IPS DF 6.9 (cell line): ENCODE measurements at regions not wholly inside any gene's neighbourhood (a gene's known extent, or its start where the extent isn't known, plus 50 kb on each side); places are given as distances from the start of the nearest gene placed in this dataset.
"Not testable (repeated sequence)": the region's sequence is repeated elsewhere in the genome, so short reads cannot be mapped to it uniquely, and the experiment has no call there.

Experiments used
- DNase-seq: peaks from one replicate; pipeline ENCODE4 v3.0.0-alpha.2; 2013; ENCODE audit warnings: low read depth, low spot score
- H3K27ac ChIP-seq: one replicate; pipeline ENCODE4 v1.5.1; 2013; ENCODE audit warnings: low read length, control low read depth
- H3K27me3 ChIP-seq: 2 replicates; pipeline ENCODE4 v1.6.1; 2013; ENCODE audit warnings: mild to moderate bottlenecking, low read length; ENCODE audit not compliant: control insufficient read depth, insufficient read depth
- H3K36me3 ChIP-seq: 2 replicates; pipeline ENCODE4 v1.6.1; 2013; ENCODE audit warnings: low read length; ENCODE audit not compliant: control insufficient read depth, insufficient read depth
- H3K4me1 ChIP-seq: 2 replicates; pipeline ENCODE4 v1.6.1; 2013; ENCODE audit warnings: low read length; ENCODE audit not compliant: control insufficient read depth, insufficient read depth
- H3K4me3 ChIP-seq: 2 replicates; pipeline ENCODE4 v1.5.1; 2013; ENCODE audit warnings: mild to moderate bottlenecking, low read length
- H3K9me3 ChIP-seq: 2 replicates; pipeline ENCODE4 v1.6.1; 2013; ENCODE audit warnings: low read length, inconsistent platforms; ENCODE audit not compliant: control insufficient read depth, insufficient read depth
- WGBS: extraction: QIAGEN DNeasy Blood & Tissue Kit; methylation state at CpG from one replicate; pipeline ENCODE4 v1.1.7; 2013; ENCODE audit warnings: mixed read lengths, missing lambda C conversion rate; ENCODE audit not compliant: insufficient read length, insufficient coverage; 5-methylcytosine and 5-hydroxymethylcytosine counted together

- not testable (repeated sequence) for H3K4me3 ChIP-seq, H3K4me1 ChIP-seq, H3K27me3 ChIP-seq, H3K36me3 ChIP-seq, H3K27ac ChIP-seq, H3K9me3 ChIP-seq
- peak; percentile 13 for DNase-seq
- no CpG with 5 or more reads among the region's 6 CpGs for WGBS
These were observed 100.8 kb downstream of the ALG10 start for GRCh38 chr12:34123092-34123491.

GRCh38 chr12:34124608-34125007 lies 102.3 kb downstream of the ALG10 start:
- Histone ChIP-seq H3K27ac (no peak overlapping the region), H3K27me3 (no peaks in the 10 kb centered on the region), H3K9me3 (peaks cover 6% of the 10 kb centered on the region), H3K4me1 (no peaks in the 10 kb centered on the region), H3K4me3 (no peak overlapping the region), H3K36me3 (no peaks in the 10 kb centered on the region)
- no CpG with 5 or more reads among the region's 8 CpGs for WGBS
- DNase-seq, result no peak

- no peaks in the 10 kb centered on the region for H3K27me3 ChIP-seq
- no peak for DNase-seq
- H3K27ac ChIP-seq, result no peak overlapping the region
- WGBS, result no CpG with 5 or more reads among the region's 9 CpGs
- H3K4me1 ChIP-seq, result no peaks in the 10 kb centered on the region
- peaks cover 6% of the 10 kb centered on the region for H3K9me3 ChIP-seq
- no peak overlapping the region for H3K4me3 ChIP-seq
- H3K36me3 ChIP-seq, result no peaks in the 10 kb centered on the region
These were observed 103.9 kb downstream of the ALG10 start for GRCh38 chr12:34126239-34126641.

- Histone ChIP-seq H3K36me3 (no peaks in the 10 kb centered on the region), H3K4me3 (no peak overlapping the region), H3K9me3 (peaks cover 6% of the 10 kb centered on the region), H3K4me1 (no peaks in the 10 kb centered on the region), H3K27ac (no peak overlapping the region), H3K27me3 (no peaks in the 10 kb centered on the region)
- WGBS, result no CpG with 5 or more reads among the region's 1 CpG
- no peak for DNase-seq
These were observed 104.5 kb downstream of the ALG10 start for GRCh38 chr12:34126805-34127204.

GRCh38 chr12:34127379-34127778 lies 105.1 kb downstream of the ALG10 start:
- not testable (repeated sequence) for DNase-seq, H3K9me3 ChIP-seq, H3K27me3 ChIP-seq, H3K4me1 ChIP-seq, H3K36me3 ChIP-seq, H3K4me3 ChIP-seq, H3K27ac ChIP-seq
- WGBS, result no CpG with 5 or more reads among the region's 2 CpGs

GRCh38 chr12:34142430-34142829 lies 120.1 kb downstream of the ALG10 start:
- Histone ChIP-seq H3K4me1 (no peaks in the 10 kb centered on the region), H3K36me3 (no peaks in the 10 kb centered on the region), H3K4me3 (no peak overlapping the region), H3K27ac (no peak overlapping the region), H3K27me3 (no peaks in the 10 kb centered on the region), H3K9me3 (peaks cover 2% of the 10 kb centered on the region)
- DNase-seq, result no peak
- no CpG with 5 or more reads among the region's 11 CpGs for WGBS

GRCh38 chr12:34151019-34151418 lies 128.7 kb downstream of the ALG10 start:
- Histone ChIP-seq H3K36me3 (no peaks in the 10 kb centered on the region), H3K27me3 (no peaks in the 10 kb centered on the region), H3K27ac (no peak overlapping the region), H3K4me3 (no peak overlapping the region), H3K9me3 (peaks cover 6% of the 10 kb centered on the region; the same call in 1 of the 2 replicates), H3K4me1 (no peaks in the 10 kb centered on the region)
- no peak for DNase-seq

- no peaks in the 10 kb centered on the region for H3K27me3 ChIP-seq
- no peak overlapping the region for H3K4me3 ChIP-seq
- no peaks in the 10 kb centered on the region for H3K4me1 ChIP-seq
- H3K36me3 ChIP-seq, result no peaks in the 10 kb centered on the region
- no CpG with 5 or more reads among the region's 1 CpG for WGBS
- DNase-seq, result no peak
- H3K27ac ChIP-seq, result no peak overlapping the region
- H3K9me3 ChIP-seq, result peaks cover 11% of the 10 kb centered on the region
These were observed 141.1 kb downstream of the ALG10 start for GRCh38 chr12:34163443-34163842.

- Histone ChIP-seq H3K4me1 (no peaks in the 10 kb centered on the region), H3K4me3 (no peak overlapping the region), H3K9me3 (peaks cover 12% of the 10 kb centered on the region), H3K27me3 (no peaks in the 10 kb centered on the region), H3K27ac (no peak overlapping the region), H3K36me3 (no peaks in the 10 kb centered on the region)
- no peak for DNase-seq
- WGBS, result no CpG with 5 or more reads among the region's 41 CpGs
These were observed 144.2 kb downstream of the ALG10 start for GRCh38 chr12:34166427-34167060.

GRCh38 chr12:34168507-34168906 lies 146.2 kb downstream of the ALG10 start:
- peaks cover 11% of the 10 kb centered on the region for H3K9me3 ChIP-seq
- not testable (repeated sequence) for H3K4me1 ChIP-seq, DNase-seq, H3K27me3 ChIP-seq, H3K27ac ChIP-seq, H3K36me3 ChIP-seq, H3K4me3 ChIP-seq
- WGBS, result no CpG with 5 or more reads among the region's 1 CpG

GRCh38 chr12:34186492-34186891 lies 164.2 kb downstream of the ALG10 start:
- Histone ChIP-seq H3K27ac (no peak overlapping the region), H3K36me3 (no peaks in the 10 kb centered on the region), H3K4me1 (no peaks in the 10 kb centered on the region), H3K9me3 (peaks cover 1% of the 10 kb centered on the region; the same call in 1 of the 2 replicates), H3K27me3 (no peaks in the 10 kb centered on the region), H3K4me3 (no peak overlapping the region)
- WGBS, result no CpG with 5 or more reads among the region's 2 CpGs
- DNase-seq, result no peak
